GM18951 (cell line): ENCODE measurements at regions not wholly inside any gene's neighbourhood (a gene's known extent, or its start where the extent isn't known, plus 50 kb on each side); places are given as distances from the start of the nearest gene placed in this dataset.
"Not testable (repeated sequence)": the region's sequence is repeated elsewhere in the genome, so short reads cannot be mapped to it uniquely, and the experiment has no call there.

Experiments used
- POLR2A ChIP-seq: IDR thresholded peaks from 4 replicates; pipeline ENCODE4 v1.6.1; 2011; ENCODE audit warnings: mild to moderate bottlenecking; ENCODE audit not compliant: insufficient read length, insufficient read depth; ENCODE audit errors: extremely low read depth
- in situ Hi-C: fragments of 300-500 bp; cut with MboI; formaldehyde crosslinking; loops from one replicate; pipeline ENCODE4 v1.12.0; 2022; ENCODE audit warnings: low sequenced_read_pairs, mixed read lengths, inconsistent platforms; ENCODE audit not compliant: unreplicated experiment

DNA sequence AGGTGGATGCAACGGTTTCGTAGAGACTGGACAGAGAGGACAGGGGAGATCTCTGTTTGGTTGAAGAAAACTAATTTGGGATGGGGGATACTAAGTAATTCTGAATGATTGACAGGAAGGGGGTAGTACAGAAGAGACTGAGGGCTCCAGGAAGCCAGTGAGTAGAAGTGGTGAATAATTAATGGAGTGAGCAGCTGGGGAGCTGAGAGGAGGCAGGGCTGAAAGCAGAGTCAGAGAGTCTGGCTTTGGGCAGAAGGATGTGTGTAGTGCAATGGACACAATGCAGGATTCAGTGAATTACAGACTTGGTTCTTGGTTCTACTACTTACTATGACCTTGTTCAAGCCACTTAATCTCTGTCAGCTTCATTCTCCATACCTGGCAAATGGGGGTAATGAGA lies 161.7 kb downstream of the RBMX2 start:
- TF ChIP-seq POLR2A, result no peak
- in situ Hi-C loops, result no loop called here

DNA sequence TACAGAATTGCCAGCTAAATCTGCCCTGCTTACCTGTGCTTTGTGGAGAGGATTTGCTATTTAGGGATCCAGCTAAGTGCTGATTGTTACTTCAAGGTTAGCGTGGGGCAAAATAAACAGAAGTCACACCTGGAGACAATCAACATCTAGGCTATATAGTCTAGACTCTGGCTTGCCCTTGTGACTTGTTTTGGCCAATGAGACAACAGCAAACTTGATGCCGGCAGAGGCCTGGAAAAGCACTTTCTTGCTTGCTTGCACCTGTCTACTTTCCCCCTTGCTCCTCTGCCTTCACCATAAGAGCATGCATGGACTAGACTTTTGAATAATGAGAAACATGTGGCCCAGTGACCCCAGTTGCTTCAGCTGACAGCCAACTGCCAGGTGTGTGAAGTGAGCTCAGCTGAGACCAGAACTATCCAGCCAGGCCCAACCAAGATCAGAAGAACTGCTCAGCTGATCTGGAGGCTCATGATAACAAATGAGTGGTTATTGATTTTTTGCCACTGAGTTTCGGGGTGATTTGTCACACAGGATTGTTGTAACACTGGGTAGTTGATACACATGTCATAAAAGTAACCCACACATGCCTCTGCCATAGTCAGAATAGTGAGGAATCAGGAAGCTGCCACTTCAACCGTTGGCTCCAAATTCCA lies 164.4 kb downstream of the RBMX2 start:
- no peak for TF ChIP-seq POLR2A
- in situ Hi-C loops, result no loop called here

DNA sequence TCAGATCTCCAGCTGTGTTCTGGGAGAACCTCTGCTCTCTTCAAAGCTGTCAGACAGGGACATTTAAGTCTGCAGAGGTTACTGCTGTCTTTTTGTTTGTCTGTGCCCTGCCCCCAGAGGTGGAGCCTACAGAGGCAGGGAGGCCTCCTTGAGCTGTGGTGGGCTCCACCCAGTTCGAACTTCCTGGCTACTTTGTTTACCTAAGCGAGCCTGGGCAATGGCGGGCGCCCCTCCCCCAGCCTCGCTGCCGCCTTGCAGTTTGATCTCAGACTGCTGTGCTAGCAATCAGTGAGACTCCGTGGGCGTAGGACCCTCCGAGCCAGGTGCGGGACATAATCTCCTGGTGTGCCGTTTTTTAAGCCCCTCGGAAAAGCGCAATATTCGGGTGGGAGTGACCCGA lies 171.2 kb downstream of the RBMX2 start:
- in situ Hi-C loops, result not testable (repeated sequence)
